MM.1S (cell line): ENCODE measurements at regions not wholly inside any gene's neighbourhood (a gene's known extent, or its start where the extent isn't known, plus 50 kb on each side); places are given as distances from the start of the nearest gene placed in this dataset.

ENCODE experiments used
- CTCF ChIP-seq: fragments of 300-600 bp; sonication (generic); IDR thresholded peaks from 2 replicates; pipeline ENCODE4 v1.5.1; 2016; ENCODE audit warnings: antibody characterized with exemption, low read length, mixed read lengths
- EZH2 ChIP-seq: fragments of 300-600 bp; sonication (generic); optimal IDR thresholded peaks from 2 replicates; pipeline ENCODE3; 2017; ENCODE audit warnings: low read depth, mild to moderate bottlenecking, antibody characterized with exemption, low read length, mixed read lengths

GRCh38 chr1:56065729-56066128 lies 513.6 kb downstream of the PLPP3 start:
- no peak for TF ChIP-seq CTCF
- no peak for TF ChIP-seq EZH2
